Colonic mucosa (tissue), 4 donors: ENCODE measurements at regions not wholly inside any gene's neighbourhood (a gene's known extent, or its start where the extent isn't known, plus 50 kb on each side); places are given as distances from the start of the nearest gene placed in this dataset.

Experiments
- DNase-seq: peaks from one replicate; pipeline ENCODE4 v3.0.0-alpha.2; 2020
- H3K27ac ChIP-seq: fragments of 200-600 bp; one replicate; pipeline ENCODE4 v1.8.0; 2021
- H3K27me3 ChIP-seq: fragments of 200-600 bp; one replicate; pipeline ENCODE4 v1.8.0; 2021
- H3K36me3 ChIP-seq: fragments of 200-600 bp; one replicate; pipeline ENCODE4 v1.8.0; 2021
- H3K4me1 ChIP-seq: fragments of 200-600 bp; one replicate; pipeline ENCODE4 v1.8.0; 2021; ENCODE audit warnings: mild to moderate bottlenecking
- H3K4me3 ChIP-seq: fragments of 200-600 bp; one replicate; pipeline ENCODE4 v1.8.0; 2021
- H3K9ac ChIP-seq, 2 donors: one replicate each; pipeline ENCODE4 v1.7.0; 2013; ENCODE audit warnings: control low read depth in 2 of 2, low read depth in 2 of 2, low read length in 2 of 2
- H3K9me3 ChIP-seq: fragments of 200-600 bp; one replicate; pipeline ENCODE4 v1.8.0; 2021
- intact Hi-C: fragments of 100-400 bp; cut with DNase I; formaldehyde crosslinking; loops from one replicate; pipeline ENCODE4 v1.14.1; 2022
- TF ChIP-seq, protein P1 (sequence below): fragments of 200-600 bp; IDR thresholded peaks from one replicate; pipeline ENCODE4 v1.8.0; 2022; ENCODE audit warnings: antibody characterized with exemption, mild to moderate bottlenecking
- donor health status: healthy.
- donor health status: DM: no; HTN: no; CAD: no.
- donor health status: DM: no; HTN: no; CAD: no.

DNA sequence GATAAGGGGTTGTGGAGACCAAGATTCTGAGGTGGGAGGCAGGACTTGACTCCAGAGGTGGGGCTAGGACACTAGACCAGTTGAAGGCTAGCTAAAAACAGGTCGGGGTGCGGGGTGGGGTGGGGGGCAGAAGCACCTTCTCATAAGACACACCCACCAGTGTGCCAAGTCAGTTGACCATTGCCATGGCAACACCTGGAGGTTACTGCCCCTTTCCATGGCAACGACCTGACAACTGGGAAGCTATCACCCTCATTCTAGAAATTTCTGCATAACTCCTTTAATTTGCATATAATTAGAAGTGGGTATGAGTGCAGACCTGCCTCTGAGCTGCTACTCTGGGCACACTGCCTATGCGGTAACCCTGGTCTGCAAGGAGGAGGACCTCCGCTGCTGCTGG is 53.9 kb upstream of the ALOX12 start:
- no peak overlapping the region for H3K27ac ChIP-seq
- intact Hi-C loops: no loop called here
- DNase-seq: no peak
- no peaks in the 10 kb centered on the region for H3K27me3 ChIP-seq
- H3K4me1 ChIP-seq: no peaks in the 10 kb centered on the region
- no peak overlapping the region for H3K9ac ChIP-seq
- H3K4me3 ChIP-seq: no peak overlapping the region
- no peaks in the 10 kb centered on the region for H3K9me3 ChIP-seq
- TF ChIP-seq, protein P1, sequence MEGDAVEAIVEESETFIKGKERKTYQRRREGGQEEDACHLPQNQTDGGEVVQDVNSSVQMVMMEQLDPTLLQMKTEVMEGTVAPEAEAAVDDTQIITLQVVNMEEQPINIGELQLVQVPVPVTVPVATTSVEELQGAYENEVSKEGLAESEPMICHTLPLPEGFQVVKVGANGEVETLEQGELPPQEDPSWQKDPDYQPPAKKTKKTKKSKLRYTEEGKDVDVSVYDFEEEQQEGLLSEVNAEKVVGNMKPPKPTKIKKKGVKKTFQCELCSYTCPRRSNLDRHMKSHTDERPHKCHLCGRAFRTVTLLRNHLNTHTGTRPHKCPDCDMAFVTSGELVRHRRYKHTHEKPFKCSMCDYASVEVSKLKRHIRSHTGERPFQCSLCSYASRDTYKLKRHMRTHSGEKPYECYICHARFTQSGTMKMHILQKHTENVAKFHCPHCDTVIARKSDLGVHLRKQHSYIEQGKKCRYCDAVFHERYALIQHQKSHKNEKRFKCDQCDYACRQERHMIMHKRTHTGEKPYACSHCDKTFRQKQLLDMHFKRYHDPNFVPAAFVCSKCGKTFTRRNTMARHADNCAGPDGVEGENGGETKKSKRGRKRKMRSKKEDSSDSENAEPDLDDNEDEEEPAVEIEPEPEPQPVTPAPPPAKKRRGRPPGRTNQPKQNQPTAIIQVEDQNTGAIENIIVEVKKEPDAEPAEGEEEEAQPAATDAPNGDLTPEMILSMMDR: no peak
- no peaks in the 10 kb centered on the region for H3K36me3 ChIP-seq

DNA sequence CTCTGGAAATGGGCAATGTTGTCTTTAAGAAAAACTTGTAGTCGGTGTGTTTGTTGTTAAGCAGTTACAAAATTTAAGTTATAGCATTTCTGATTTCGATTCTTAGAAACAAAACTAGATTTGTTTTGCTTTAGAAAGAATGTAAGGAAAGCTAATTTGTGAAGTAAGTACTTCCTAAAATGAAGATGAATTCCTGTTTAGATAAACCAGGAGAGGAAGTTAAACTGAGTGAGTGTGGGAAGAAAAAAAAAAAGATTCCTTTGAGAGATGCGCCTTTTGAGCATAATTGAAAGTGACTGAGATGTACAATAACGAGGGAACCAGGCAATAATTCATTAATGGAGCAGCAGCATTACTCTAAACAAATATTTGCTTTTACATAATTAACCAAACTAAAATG is 52.4 kb upstream of the ALOX12 start:
- Histone ChIP-seq H3K9ac (no peak overlapping the region), H3K4me3 (no peak overlapping the region), H3K9me3 (no peaks in the 10 kb centered on the region), H3K27ac (no peak overlapping the region), H3K27me3 (no peaks in the 10 kb centered on the region), H3K4me1 (no peaks in the 10 kb centered on the region), H3K36me3 (no peaks in the 10 kb centered on the region)
- TF ChIP-seq, protein P1: no peak
- intact Hi-C loops: no loop called here
- DNase-seq: no peak
